K562 (cell line): ENCODE measurements at regions not wholly inside any gene's neighbourhood (a gene's known extent, or its start where the extent isn't known, plus 50 kb on each side); places are given as distances from the start of the nearest gene placed in this dataset.

Experiments
- CTBP1 ChIP-seq: fragments of 450-650 bp; IDR thresholded peaks from 2 replicates; pipeline ENCODE4 v1.6.1; 2016; ENCODE audit warnings: borderline replicate concordance
- JUND ChIP-seq, 2 experiments: IDR thresholded peaks; 2 replicates in 1 of 2; 3 replicates in 1 of 2; pipeline ENCODE4 v1.6.1; 2011; ENCODE audit warnings: borderline replicate concordance in 2 of 2, low read depth in 2 of 2, low read length in 2 of 2, improper control_type of control experiment in 1 of 2, missing biosample characterization in 1 of 2, missing genetic modification characterization in 1 of 2, missing genetic modification reagents in 1 of 2
- NCOR1 ChIP-seq: fragments of 450-650 bp; IDR thresholded peaks from 2 replicates; pipeline ENCODE4 v1.6.1; 2016; ENCODE audit warnings: mild to moderate bottlenecking, moderate library complexity
- NRF1 ChIP-seq, 2 experiments: fragments of 450-650 bp; IDR thresholded peaks in 1 of 2; conservative IDR thresholded peaks in 1 of 2; 2 replicates each; pipeline ENCODE4 v1.6.1; 2014; ENCODE audit warnings: mild to moderate bottlenecking in 2 of 2
- SRF ChIP-seq, 2 experiments: fragments of 250-450, 450-650 bp in 1 of 2; sonication (Bioruptor Pico) in 1 of 2; sonication (generic) in 1 of 2; formaldehyde crosslinking; IDR thresholded peaks; 2 replicates each; pipeline versions ENCODE4 v1.5.0 to v1.5.1; 2020 to 2022; ENCODE audit warnings: mild to moderate bottlenecking in 1 of 2, missing genetic modification reagents in 1 of 2
- SRSF7 ChIP-seq: fragments of 200-400 bp; formaldehyde crosslinking; optimal IDR thresholded peaks from 2 replicates; pipeline ENCODE3; 2017; ENCODE audit warnings: mild to moderate bottlenecking, low read depth, low read length
- STAT5A ChIP-seq: IDR thresholded peaks from 2 replicates; pipeline ENCODE4 v1.6.1; 2012; ENCODE audit warnings: low read length, inconsistent platforms, borderline replicate concordance
- XRCC4 ChIP-seq: IDR thresholded peaks from one replicate; pipeline ENCODE4 v1.6.1; 2011; ENCODE audit not compliant: insufficient read depth, insufficient read length; ENCODE audit errors: extremely low read depth
- ZNF589 ChIP-seq: fragments of 200-800 bp; sonication (Bioruptor generic); IDR thresholded peaks from 2 replicates; pipeline ENCODE4 v1.6.1; 2016; ENCODE audit warnings: low read depth, missing genetic modification characterization, missing compliant biosample characterization
- TF ChIP-seq, protein P1 (sequence below): fragments of 450-650 bp; IDR thresholded peaks from 2 replicates; pipeline ENCODE4 v1.6.1; 2016; ENCODE audit warnings: low read depth
- TF ChIP-seq, protein P2 (sequence below), 3 experiments: IDR thresholded peaks in 2 of 3; conservative IDR thresholded peaks in 1 of 3; 2 replicates each; pipeline ENCODE4 v1.5.1; 2011 to 2012; ENCODE audit warnings: low read length in 3 of 3, mild to moderate bottlenecking in 3 of 3, control low read depth in 2 of 3, improper control_type of control experiment in 1 of 3, inconsistent platforms in 1 of 3, low read depth in 1 of 3, mixed read lengths in 1 of 3, moderate library complexity in 1 of 3; ENCODE audit not compliant: insufficient read depth in 2 of 3
- TF ChIP-seq, protein P3 (sequence below): fragments of 450-650 bp; formaldehyde crosslinking; IDR thresholded peaks from 2 replicates; pipeline ENCODE4 v1.4.0; 2020; ENCODE audit warnings: mild to moderate bottlenecking, moderate library complexity
- TF ChIP-seq, protein P4 (sequence below): fragments of 450-650 bp; IDR thresholded peaks from 2 replicates; pipeline ENCODE4 v1.6.1; 2014; ENCODE audit warnings: low read depth, mild to moderate bottlenecking, moderate library complexity, borderline replicate concordance
- TF ChIP-seq, protein P5 (sequence below): sonication (generic); formaldehyde crosslinking; IDR thresholded peaks from 2 replicates; pipeline ENCODE4 v1.8.0; 2022; ENCODE audit warnings: mild to moderate bottlenecking, missing genetic modification reagents

DNA sequence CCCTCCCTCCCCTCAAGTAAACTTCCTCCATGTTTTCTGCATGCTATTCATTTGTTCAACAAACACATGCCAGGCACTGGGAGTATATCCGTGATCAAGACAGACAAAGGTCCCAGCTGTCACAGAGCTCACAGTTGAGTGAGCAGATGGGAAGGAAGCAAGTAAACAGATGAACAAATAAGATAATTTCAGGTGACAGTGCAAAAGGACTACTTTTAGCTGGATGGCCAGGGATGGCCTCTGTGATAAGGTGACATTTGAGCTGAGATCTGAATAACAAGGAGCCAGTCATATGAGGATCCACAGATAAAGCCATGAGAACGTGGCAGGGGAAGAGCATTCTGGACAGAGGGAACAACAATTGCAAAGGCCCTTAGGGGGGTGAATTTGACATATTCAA is 121.7 kb upstream of the RAD23B start (continued):
- TF ChIP-seq, protein P1, sequence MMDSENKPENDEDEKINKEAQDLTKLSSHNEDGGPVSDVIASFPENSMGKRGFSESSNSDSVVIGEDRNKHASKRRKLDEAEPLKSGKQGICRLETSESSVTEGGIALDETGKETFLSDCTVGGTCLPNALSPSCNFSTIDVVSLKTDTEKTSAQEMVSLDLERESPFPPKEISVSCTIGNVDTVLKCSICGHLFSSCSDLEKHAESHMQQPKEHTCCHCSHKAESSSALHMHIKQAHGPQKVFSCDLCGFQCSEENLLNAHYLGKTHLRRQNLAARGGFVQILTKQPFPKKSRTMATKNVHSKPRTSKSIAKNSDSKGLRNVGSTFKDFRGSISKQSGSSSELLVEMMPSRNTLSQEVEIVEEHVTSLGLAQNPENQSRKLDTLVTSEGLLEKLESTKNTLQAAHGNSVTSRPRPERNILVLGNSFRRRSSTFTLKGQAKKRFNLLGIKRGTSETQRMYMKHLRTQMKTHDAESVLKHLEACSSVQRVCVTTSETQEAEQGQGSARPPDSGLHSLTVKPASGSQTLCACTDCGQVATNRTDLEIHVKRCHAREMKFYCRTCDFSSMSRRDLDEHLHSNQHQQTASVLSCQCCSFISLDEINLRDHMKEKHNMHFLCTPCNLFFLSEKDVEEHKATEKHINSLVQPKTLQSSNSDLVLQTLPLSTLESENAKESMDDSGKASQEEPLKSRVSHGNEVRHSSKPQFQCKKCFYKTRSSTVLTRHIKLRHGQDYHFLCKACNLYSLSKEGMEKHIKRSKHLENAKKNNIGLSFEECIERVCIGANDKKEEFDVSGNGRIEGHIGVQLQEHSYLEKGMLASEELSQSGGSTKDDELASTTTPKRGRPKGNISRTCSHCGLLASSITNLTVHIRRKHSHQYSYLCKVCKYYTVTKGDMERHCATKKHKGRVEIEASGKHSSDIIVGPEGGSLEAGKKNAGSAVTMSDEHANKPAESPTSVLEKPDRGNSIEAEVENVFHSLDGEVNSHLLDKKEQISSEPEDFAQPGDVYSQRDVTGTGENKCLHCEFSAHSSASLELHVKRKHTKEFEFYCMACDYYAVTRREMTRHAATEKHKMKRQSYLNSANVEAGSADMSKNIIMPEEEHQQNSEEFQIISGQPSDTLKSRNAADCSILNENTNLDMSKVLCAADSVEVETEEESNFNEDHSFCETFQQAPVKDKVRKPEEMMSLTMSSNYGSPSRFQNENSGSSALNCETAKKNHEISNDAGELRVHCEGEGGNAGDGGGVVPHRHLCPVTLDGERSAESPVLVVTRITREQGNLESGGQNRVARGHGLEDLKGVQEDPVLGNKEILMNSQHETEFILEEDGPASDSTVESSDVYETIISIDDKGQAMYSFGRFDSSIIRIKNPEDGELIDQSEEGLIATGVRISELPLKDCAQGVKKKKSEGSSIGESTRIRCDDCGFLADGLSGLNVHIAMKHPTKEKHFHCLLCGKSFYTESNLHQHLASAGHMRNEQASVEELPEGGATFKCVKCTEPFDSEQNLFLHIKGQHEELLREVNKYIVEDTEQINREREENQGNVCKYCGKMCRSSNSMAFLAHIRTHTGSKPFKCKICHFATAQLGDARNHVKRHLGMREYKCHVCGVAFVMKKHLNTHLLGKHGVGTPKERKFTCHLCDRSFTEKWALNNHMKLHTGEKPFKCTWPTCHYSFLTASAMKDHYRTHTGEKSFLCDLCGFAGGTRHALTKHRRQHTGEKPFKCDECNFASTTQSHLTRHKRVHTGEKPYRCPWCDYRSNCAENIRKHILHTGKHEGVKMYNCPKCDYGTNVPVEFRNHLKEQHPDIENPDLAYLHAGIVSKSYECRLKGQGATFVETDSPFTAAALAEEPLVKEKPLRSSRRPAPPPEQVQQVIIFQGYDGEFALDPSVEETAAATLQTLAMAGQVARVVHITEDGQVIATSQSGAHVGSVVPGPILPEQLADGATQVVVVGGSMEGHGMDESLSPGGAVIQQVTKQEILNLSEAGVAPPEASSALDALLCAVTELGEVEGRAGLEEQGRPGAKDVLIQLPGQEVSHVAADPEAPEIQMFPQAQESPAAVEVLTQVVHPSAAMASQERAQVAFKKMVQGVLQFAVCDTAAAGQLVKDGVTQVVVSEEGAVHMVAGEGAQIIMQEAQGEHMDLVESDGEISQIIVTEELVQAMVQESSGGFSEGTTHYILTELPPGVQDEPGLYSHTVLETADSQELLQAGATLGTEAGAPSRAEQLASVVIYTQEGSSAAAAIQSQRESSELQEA = no peak
- TF ChIP-seq SRSF7 = no peak
- TF ChIP-seq, protein P2, sequence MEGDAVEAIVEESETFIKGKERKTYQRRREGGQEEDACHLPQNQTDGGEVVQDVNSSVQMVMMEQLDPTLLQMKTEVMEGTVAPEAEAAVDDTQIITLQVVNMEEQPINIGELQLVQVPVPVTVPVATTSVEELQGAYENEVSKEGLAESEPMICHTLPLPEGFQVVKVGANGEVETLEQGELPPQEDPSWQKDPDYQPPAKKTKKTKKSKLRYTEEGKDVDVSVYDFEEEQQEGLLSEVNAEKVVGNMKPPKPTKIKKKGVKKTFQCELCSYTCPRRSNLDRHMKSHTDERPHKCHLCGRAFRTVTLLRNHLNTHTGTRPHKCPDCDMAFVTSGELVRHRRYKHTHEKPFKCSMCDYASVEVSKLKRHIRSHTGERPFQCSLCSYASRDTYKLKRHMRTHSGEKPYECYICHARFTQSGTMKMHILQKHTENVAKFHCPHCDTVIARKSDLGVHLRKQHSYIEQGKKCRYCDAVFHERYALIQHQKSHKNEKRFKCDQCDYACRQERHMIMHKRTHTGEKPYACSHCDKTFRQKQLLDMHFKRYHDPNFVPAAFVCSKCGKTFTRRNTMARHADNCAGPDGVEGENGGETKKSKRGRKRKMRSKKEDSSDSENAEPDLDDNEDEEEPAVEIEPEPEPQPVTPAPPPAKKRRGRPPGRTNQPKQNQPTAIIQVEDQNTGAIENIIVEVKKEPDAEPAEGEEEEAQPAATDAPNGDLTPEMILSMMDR (IDR thresholded peaks at IDR 0.05 in 2 of 3, conservative IDR thresholded peaks at IDR 0.05 in 1 of 3; ENCODE audit: insufficient read depth in 2 of 3, low read depth in 1 of 3, low read length in 3 of 3) = no peak
- no peak for TF ChIP-seq JUND (IDR thresholded peaks at IDR 0.05; ENCODE audit: borderline replicate concordance, low read depth, low read length)
- no peak for TF ChIP-seq JUND (tag; IDR thresholded peaks at IDR 0.05; ENCODE audit: borderline replicate concordance, low read depth, low read length)
- no peak for TF ChIP-seq SRF (CRISPR knock-in tag; IDR thresholded peaks at IDR 0.05)
- TF ChIP-seq, protein P3, sequence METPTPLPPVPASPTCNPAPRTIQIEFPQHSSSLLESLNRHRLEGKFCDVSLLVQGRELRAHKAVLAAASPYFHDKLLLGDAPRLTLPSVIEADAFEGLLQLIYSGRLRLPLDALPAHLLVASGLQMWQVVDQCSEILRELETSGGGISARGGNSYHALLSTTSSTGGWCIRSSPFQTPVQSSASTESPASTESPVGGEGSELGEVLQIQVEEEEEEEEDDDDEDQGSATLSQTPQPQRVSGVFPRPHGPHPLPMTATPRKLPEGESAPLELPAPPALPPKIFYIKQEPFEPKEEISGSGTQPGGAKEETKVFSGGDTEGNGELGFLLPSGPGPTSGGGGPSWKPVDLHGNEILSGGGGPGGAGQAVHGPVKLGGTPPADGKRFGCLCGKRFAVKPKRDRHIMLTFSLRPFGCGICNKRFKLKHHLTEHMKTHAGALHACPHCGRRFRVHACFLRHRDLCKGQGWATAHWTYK (CRISPR knock-in tag) = no peak
- TF ChIP-seq, protein P4, sequence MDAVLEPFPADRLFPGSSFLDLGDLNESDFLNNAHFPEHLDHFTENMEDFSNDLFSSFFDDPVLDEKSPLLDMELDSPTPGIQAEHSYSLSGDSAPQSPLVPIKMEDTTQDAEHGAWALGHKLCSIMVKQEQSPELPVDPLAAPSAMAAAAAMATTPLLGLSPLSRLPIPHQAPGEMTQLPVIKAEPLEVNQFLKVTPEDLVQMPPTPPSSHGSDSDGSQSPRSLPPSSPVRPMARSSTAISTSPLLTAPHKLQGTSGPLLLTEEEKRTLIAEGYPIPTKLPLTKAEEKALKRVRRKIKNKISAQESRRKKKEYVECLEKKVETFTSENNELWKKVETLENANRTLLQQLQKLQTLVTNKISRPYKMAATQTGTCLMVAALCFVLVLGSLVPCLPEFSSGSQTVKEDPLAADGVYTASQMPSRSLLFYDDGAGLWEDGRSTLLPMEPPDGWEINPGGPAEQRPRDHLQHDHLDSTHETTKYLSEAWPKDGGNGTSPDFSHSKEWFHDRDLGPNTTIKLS = no peak
- TF ChIP-seq XRCC4 = no peak
- peak; percentile 50; the same call in 1 of the 2 replicates for TF ChIP-seq CTBP1
- no peak for TF ChIP-seq ZNF589 (CRISPR knock-in tag)
- TF ChIP-seq, protein P5, sequence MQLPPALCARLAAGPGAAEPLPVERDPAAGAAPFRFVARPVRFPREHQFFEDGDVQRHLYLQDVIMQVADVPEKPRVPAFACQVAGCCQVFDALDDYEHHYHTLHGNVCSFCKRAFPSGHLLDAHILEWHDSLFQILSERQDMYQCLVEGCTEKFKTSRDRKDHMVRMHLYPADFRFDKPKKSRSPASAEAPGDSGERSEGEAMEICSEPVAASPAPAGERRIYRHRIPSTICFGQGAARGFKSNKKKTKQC = no peak
- TF ChIP-seq NRF1 (conservative IDR thresholded peaks at IDR 0.05 in 1 of 2, IDR thresholded peaks at IDR 0.05 in 1 of 2) = no peak
- TF ChIP-seq NCOR1 = peak; percentile 41; the same call in 1 of the 2 replicates
- no peak for TF ChIP-seq STAT5A
